Thyroid gland (tissue), 4 donors: ENCODE measurements at regions not wholly inside any gene's neighbourhood (a gene's known extent, or its start where the extent isn't known, plus 50 kb on each side); places are given as distances from the start of the nearest gene placed in this dataset.

Experiments
- DNase-seq, 2 donors: peaks; one replicate each; pipeline ENCODE4 v3.0.0-alpha.2; 2019
- H3K27ac ChIP-seq, 3 donors: fragments of 200-600 bp; sonication (generic); 1 replicate in 2 of 3; 2 replicates in 1 of 3; pipeline ENCODE4 v1.5.1; 2016 to 2019; ENCODE audit warnings: mild to moderate bottlenecking in 1 of 3, moderate library complexity in 1 of 3
- H3K27me3 ChIP-seq: fragments of 200-600 bp; sonication (generic); one replicate; pipeline ENCODE4 v1.5.1; 2019
- H3K36me3 ChIP-seq, 2 donors: fragments of 200-600 bp; sonication (generic); one replicate each; pipeline ENCODE4 v1.5.1; 2016 to 2019
- H3K4me1 ChIP-seq, 2 donors: fragments of 200-600 bp; sonication (generic); one replicate each; pipeline ENCODE4 v1.5.1; 2017 to 2019
- H3K4me3 ChIP-seq, 3 donors: fragments of 200-600 bp; sonication (generic); replicated peaks in 1 of 3; 1 replicate in 2 of 3; 2 replicates in 1 of 3; pipeline ENCODE4 v1.5.1; 2016; ENCODE audit warnings: mild to moderate bottlenecking in 1 of 3
- H3K9me3 ChIP-seq: fragments of 200-600 bp; sonication (generic); one replicate; pipeline ENCODE4 v1.5.1; 2017
- POLR2A ChIP-seq, 2 donors: fragments of 450-650 bp; IDR thresholded peaks; one replicate each; pipeline ENCODE4 v1.6.1; 2017; ENCODE audit warnings: antibody characterized with exemption in 2 of 2, mild to moderate bottlenecking in 2 of 2, moderate library complexity in 1 of 2
- WGBS, 2 donors: methylation state at CpG; one replicate each; pipeline ENCODE4 v1.1.5; 2017; 5-methylcytosine and 5-hydroxymethylcytosine counted together
- intact Hi-C: fragments of 100-400 bp; cut with DNase I; formaldehyde crosslinking; loops from one replicate; pipeline ENCODE4 v1.15.1; 2023
- TF ChIP-seq, protein P1 (sequence below), 6 experiments: fragments of 200-600 bp in 3 of 6; fragments of 450-650 bp in 3 of 6; sonication (generic) in 3 of 6; IDR thresholded peaks; one replicate each; pipeline ENCODE4 v1.5.1; 2016 to 2019; ENCODE audit warnings: antibody characterized with exemption in 6 of 6, mild to moderate bottlenecking in 2 of 6, inconsistent platforms in 1 of 6, moderate library complexity in 1 of 6

DNA sequence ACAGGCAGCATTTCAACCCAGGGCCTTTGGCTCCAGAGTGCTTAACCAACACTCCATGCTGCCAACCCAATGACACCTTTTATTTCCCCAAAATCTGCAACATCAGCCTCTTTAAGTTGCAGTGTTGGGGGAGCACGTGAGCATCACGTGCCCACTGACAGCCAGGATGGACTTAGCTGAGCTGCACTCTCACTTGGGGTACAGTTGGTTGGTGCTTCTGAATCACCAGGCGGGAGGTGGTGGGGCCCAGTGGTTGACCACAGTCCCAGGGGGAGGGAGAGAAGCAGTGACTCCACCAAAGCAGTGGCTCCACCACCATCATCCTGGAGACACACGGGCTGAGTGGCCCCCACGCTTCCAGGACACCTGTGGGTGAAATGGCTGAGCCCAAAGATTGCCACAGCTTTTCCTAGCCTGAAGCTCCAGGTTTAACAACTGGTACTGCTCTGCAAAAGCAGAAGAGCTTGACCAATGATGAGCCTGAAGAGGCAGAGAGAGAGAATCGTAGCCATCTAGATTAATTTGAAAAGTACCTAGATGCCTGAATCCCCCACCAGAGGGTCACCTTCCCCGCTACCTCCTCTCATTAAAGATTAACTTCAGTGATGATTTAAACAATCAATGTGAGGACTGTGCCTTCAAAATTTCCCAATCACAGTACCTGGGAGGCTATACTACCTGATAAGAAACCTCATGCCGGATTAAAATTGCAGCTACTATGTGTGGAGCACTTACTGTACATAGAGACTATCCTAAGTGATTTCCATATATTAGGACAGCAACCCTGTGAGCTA lies 193.8 kb downstream of the FOXO1 start:
- H3K27me3 ChIP-seq = no peaks in the 10 kb centered on the region
- H3K36me3 ChIP-seq = no peaks in the 10 kb centered on the region
- no peak for DNase-seq
- 79 to 81% methylated on average over 8 of the region's 8 CpGs for WGBS, 2 donors
- intact Hi-C loops = no loop called here
- peaks cover 15 to 16% of the 10 kb centered on the region in 2 donors for H3K4me1 ChIP-seq
- no peaks in the 10 kb centered on the region for H3K9me3 ChIP-seq
- TF ChIP-seq POLR2A (IDR thresholded peaks at IDR 0.05) = no peak
- TF ChIP-seq, protein P1, sequence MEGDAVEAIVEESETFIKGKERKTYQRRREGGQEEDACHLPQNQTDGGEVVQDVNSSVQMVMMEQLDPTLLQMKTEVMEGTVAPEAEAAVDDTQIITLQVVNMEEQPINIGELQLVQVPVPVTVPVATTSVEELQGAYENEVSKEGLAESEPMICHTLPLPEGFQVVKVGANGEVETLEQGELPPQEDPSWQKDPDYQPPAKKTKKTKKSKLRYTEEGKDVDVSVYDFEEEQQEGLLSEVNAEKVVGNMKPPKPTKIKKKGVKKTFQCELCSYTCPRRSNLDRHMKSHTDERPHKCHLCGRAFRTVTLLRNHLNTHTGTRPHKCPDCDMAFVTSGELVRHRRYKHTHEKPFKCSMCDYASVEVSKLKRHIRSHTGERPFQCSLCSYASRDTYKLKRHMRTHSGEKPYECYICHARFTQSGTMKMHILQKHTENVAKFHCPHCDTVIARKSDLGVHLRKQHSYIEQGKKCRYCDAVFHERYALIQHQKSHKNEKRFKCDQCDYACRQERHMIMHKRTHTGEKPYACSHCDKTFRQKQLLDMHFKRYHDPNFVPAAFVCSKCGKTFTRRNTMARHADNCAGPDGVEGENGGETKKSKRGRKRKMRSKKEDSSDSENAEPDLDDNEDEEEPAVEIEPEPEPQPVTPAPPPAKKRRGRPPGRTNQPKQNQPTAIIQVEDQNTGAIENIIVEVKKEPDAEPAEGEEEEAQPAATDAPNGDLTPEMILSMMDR (IDR thresholded peaks at IDR 0.05) = no peak
- H3K4me3 ChIP-seq = no peak overlapping the region
- H3K27ac ChIP-seq = no peak overlapping the region

DNA sequence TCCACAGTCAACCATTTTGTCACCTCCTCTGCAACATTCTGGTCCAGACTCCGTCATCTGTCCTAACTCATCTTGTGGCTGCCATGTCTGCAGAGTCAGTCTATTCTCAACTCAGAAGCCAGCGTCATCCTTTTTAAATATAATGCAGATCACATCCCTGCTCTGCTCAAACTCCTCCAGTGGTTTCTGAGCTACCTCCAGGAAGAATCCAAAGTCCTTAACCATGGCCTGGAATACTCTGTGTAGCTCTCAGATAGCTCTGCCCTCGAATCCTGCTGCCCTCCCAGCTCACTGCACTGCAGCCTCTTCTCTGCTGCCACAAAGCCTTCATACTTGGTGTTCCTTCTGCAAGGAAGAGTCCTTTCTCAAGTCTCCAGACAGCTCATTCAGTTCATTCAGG lies 190.8 kb downstream of the FOXO1 start:
- WGBS, 2 donors = 95 to 98% methylated on average over 3 of the region's 3 CpGs
- H3K36me3 ChIP-seq = no peaks in the 10 kb centered on the region
- intact Hi-C loops = no loop called here
- no peak overlapping the region for H3K27ac ChIP-seq
- no peaks in the 10 kb centered on the region for H3K9me3 ChIP-seq
- no peak overlapping the region for H3K4me3 ChIP-seq
- H3K4me1 ChIP-seq = peaks cover 43 to 44% of the 10 kb centered on the region in 2 donors
- no peak for DNase-seq
- TF ChIP-seq POLR2A (IDR thresholded peaks at IDR 0.05) = no peak
- TF ChIP-seq, protein P1 (IDR thresholded peaks at IDR 0.05) = no peak
- H3K27me3 ChIP-seq = no peaks in the 10 kb centered on the region

DNA sequence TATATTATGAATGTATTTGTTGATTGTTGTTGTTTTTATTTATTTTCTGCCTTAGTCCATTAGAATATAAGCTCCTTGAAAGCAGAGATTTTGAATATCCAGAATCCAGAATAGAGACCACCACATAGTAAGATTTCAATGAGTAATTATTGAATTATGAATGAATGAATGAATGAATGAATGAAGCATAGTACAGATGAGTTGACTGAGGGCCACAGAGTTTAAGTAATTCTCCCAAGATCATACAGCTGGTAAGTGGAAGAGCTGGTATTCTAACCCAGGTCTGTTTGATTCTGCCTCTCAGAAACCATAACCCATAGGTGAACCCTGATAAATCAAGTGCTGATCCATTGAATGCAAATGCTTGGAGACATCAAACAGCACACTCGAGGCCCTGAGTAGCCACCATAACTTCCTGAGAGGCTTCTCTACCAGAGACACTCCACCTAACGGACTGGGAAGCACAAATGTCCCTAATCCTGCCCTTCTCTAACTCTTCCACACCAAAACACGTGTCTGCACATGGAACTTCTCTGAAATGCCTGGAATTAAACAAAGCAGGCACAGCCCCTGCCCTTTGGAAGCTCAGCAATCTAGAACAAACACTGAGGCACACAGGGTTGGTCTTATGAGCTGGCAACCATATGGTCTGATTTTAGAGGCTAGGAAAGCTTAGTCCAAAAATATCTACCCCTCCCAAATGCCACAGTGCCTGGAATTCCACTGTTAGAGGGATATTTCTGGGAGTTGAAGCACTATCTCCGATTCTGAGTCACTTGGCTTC lies 190.1 kb downstream of the FOXO1 start:
- no peaks in the 10 kb centered on the region for H3K36me3 ChIP-seq
- H3K4me3 ChIP-seq = no peak overlapping the region
- H3K4me1 ChIP-seq = peaks cover 49% of the 10 kb centered on the region in 2 donors
- H3K27me3 ChIP-seq = no peaks in the 10 kb centered on the region
- H3K9me3 ChIP-seq = no peaks in the 10 kb centered on the region
- H3K27ac ChIP-seq = peak overlapping the region; percentile 18 to 84 (median 35)
- intact Hi-C loops = no loop called here
- DNase-seq = no peak
- TF ChIP-seq, protein P1 (IDR thresholded peaks at IDR 0.05) = no peak
- no peak for TF ChIP-seq POLR2A (IDR thresholded peaks at IDR 0.05)
- WGBS, 2 donors = 61 to 65% methylated on average over 4 of the region's 4 CpGs

DNA sequence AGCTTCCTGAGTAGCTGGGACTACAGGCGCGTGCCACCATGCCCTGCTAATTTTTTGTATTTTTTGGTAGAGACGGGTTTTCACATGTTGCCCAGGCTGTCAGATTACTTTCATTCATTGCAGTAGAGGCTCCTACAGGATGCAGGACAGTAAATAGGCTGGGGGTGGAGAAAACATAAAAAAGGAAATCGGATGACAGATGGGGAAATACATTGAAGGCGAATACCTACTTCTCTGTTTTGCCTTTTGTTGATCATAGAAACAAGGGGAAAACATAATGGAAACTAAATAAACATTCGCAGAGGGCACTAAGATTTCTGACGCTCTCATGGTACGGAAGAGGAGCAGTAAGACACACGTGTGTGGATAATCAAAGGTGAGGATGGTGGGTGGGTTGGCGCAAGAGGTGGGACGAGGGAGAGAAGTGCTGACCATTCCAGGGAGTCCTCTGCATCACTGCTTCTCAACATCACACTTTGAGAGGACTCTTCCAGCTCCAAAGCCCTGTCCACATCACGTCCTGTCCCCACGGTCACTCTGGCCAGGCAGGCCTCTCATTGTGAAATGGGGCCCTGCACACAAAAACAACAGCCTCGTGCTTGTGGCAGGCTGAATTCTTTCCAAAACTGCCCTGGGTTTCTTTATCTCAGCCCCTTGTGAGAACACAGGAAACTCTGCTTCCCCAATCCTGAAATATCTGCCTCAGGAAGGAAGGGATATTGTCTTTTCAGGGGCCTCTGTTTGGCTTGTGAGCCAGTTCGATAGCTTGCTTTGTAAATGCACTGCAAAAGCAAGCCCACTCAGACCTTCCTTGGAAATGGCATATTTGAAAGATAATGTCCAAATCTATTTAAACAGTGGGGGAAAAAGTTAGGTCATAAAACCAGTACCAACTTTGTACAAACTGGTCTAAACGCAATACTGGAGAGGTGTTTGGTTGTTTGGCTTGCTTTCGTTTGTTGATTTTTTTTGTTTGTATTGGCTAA lies 188.5 kb downstream of the FOXO1 start:
- H3K9me3 ChIP-seq = no peaks in the 10 kb centered on the region
- H3K4me3 ChIP-seq = no peak overlapping the region
- intact Hi-C loops = no loop called here
- 48 to 50% methylated on average over 17 of the region's 17 CpGs for WGBS, 2 donors
- peak; percentile 83 to 84 for DNase-seq
- H3K27ac ChIP-seq = peak overlapping the region; percentile 80 to 84 (median 83)
- no peaks in the 10 kb centered on the region for H3K36me3 ChIP-seq
- H3K27me3 ChIP-seq = no peaks in the 10 kb centered on the region
- H3K4me1 ChIP-seq = peaks cover 54 to 57% of the 10 kb centered on the region in 2 donors
- TF ChIP-seq POLR2A (IDR thresholded peaks at IDR 0.05) = peak in 1 of 2 donors; percentile 8
- TF ChIP-seq, protein P1 (IDR thresholded peaks at IDR 0.05) = no peak
